ENCODE measurements at regions not wholly inside any gene's neighbourhood (a gene's known extent, or its start where the extent isn't known, plus 50 kb on each side); places are given as distances from the start of the nearest gene placed in this dataset.

DNA sequence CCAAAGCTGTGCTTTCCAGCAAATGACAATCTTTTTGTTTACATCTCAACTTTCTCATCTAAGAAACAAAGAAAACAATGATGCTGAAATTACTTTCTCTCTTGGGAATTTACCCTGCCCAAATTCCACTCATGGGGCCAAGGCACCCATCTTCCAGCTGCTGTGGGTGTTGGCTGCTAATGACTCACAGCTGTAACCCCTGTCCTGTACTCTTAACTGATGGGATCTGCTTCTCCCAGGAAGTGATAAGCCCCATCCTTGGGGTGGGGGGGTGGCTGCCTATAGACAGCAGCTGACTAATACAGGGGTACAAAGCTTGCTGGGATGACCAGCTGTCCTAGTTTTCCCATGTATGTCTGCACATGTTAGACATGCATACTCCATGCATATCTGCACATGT, 938.6 kb downstream of the C6orf118 start:
- TF ChIP-seq POLR2AphosphoS5 (IDR thresholded peaks at IDR 0.05; ENCODE audit: low read depth, low read length) (no peak), SIN3A (IDR thresholded peaks at IDR 0.05; ENCODE audit: borderline replicate concordance, insufficient read depth, low read length) (no peak), FOXP2 (optimal IDR thresholded peaks at IDR 0.05; ENCODE audit: borderline replicate concordance, extremely low read depth, extremely low read length, insufficient read depth) (no peak), TAF1 (IDR thresholded peaks at IDR 0.05; ENCODE audit: borderline replicate concordance, insufficient read depth, low read length) (no peak)
- TF ChIP-seq, protein P1, sequence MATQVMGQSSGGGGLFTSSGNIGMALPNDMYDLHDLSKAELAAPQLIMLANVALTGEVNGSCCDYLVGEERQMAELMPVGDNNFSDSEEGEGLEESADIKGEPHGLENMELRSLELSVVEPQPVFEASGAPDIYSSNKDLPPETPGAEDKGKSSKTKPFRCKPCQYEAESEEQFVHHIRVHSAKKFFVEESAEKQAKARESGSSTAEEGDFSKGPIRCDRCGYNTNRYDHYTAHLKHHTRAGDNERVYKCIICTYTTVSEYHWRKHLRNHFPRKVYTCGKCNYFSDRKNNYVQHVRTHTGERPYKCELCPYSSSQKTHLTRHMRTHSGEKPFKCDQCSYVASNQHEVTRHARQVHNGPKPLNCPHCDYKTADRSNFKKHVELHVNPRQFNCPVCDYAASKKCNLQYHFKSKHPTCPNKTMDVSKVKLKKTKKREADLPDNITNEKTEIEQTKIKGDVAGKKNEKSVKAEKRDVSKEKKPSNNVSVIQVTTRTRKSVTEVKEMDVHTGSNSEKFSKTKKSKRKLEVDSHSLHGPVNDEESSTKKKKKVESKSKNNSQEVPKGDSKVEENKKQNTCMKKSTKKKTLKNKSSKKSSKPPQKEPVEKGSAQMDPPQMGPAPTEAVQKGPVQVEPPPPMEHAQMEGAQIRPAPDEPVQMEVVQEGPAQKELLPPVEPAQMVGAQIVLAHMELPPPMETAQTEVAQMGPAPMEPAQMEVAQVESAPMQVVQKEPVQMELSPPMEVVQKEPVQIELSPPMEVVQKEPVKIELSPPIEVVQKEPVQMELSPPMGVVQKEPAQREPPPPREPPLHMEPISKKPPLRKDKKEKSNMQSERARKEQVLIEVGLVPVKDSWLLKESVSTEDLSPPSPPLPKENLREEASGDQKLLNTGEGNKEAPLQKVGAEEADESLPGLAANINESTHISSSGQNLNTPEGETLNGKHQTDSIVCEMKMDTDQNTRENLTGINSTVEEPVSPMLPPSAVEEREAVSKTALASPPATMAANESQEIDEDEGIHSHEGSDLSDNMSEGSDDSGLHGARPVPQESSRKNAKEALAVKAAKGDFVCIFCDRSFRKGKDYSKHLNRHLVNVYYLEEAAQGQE (IDR thresholded peaks at IDR 0.05; ENCODE audit: insufficient read depth in 1 of 2, low read depth in 2 of 2, low read length in 2 of 2), result no peak

DNA sequence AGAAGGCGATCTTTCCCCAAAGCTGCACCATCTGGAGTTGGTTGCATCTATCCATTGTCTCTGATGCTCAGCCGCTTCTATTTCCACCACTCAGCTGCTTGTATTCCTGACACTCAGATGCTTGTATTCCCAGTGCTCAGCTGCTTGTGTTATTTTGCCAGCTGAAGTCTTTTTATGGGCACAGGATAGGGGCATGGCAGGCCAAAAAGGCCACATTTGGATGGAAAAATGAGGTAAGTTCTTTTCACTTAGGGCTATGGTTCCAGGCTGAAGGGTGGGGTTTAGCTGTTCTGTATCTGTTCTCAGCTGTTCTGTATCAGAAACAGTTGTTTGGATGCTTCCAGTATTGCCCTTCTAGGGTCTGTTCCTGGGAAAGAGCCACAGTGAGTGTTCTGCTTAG, 944.9 kb downstream of the QKI start:
- TF ChIP-seq, protein P1 (IDR thresholded peaks at IDR 0.05; ENCODE audit: insufficient read depth in 1 of 2, low read depth in 2 of 2, low read length in 2 of 2), result no peak
- TF ChIP-seq TAF1 (IDR thresholded peaks at IDR 0.05; ENCODE audit: borderline replicate concordance, insufficient read depth, low read length) (no peak), FOXP2 (optimal IDR thresholded peaks at IDR 0.05; ENCODE audit: borderline replicate concordance, extremely low read depth, extremely low read length, insufficient read depth) (no peak), SIN3A (IDR thresholded peaks at IDR 0.05; ENCODE audit: borderline replicate concordance, insufficient read depth, low read length) (no peak), POLR2AphosphoS5 (IDR thresholded peaks at IDR 0.05; ENCODE audit: low read depth, low read length) (no peak)

DNA sequence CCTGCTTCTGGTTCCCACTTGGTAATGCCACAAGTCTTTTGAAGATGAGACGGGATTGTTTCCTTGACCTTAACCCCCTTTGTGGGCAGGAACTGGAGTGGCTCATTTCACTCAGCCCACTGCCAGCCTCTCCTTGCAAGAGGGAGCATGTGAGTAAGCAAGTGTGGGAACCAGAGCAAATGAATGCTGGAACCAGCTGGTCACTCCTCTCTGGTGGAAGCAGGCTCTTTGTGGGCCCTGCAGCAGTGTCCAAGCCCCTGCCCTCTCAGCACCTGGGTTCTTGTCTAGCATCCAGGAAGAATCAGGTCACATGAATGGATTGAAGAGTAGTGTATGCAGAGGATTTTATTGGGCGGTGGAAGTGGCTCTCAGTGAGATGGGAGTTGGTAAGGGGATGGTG, 944.5 kb downstream of the QKI start:
- TF ChIP-seq POLR2AphosphoS5 (IDR thresholded peaks at IDR 0.05; ENCODE audit: low read depth, low read length), result no peak

DNA sequence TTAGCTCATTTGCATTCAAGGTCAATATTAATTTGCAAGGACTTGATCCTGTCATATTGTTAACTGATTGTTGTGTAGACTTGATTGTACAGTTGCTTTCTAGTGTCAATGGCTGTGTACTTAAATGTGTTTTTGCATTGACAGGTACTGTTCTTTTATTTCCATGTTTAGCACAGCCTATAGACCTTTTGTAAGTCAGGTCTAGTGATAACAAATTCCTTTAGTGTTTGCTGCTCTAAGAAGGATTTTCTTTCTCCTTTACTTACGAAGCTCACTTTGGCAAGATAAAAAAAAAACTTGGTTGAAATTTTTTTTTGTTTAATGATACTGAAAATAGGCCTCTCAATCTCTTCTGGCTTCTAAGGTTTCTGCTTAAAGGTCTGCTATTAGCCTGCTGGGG, 942.3 kb downstream of the QKI start:
- TF ChIP-seq POLR2AphosphoS5 (IDR thresholded peaks at IDR 0.05; ENCODE audit: low read depth, low read length) (no peak), FOXP2 (optimal IDR thresholded peaks at IDR 0.05; ENCODE audit: borderline replicate concordance, extremely low read depth, extremely low read length, insufficient read depth) (no peak), SIN3A (IDR thresholded peaks at IDR 0.05; ENCODE audit: borderline replicate concordance, insufficient read depth, low read length) (no peak), TAF1 (IDR thresholded peaks at IDR 0.05; ENCODE audit: borderline replicate concordance, insufficient read depth, low read length) (no peak)
- TF ChIP-seq, protein P1 (IDR thresholded peaks at IDR 0.05; ENCODE audit: insufficient read depth in 1 of 2, low read depth in 2 of 2, low read length in 2 of 2), result no peak

DNA sequence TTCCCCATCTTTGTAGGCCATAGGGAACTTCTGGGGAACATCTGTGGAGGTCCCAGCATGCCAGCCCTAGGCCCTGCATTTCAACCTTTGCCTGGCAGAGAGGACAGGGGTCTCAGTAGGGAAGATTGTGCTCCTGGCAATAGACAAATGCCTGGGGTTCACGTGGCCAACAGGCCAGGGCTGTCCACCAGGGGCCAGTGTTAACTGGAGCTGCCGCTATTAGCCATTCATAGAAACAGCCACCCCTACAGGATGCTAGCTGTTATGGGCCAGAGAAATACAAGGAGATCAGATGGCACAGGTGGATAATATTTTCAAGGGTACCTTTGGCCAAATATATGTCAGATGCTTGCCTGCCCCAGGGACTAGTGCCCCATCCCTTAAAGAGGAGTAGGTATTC, 932.9 kb downstream of the QKI start:
- TF ChIP-seq POLR2AphosphoS5 (IDR thresholded peaks at IDR 0.05; ENCODE audit: low read depth, low read length) (no peak), SIN3A (IDR thresholded peaks at IDR 0.05; ENCODE audit: borderline replicate concordance, insufficient read depth, low read length) (no peak), FOXP2 (optimal IDR thresholded peaks at IDR 0.05; ENCODE audit: borderline replicate concordance, extremely low read depth, extremely low read length, insufficient read depth) (no peak), TAF1 (IDR thresholded peaks at IDR 0.05; ENCODE audit: borderline replicate concordance, insufficient read depth, low read length) (no peak)
- TF ChIP-seq, protein P1 (IDR thresholded peaks at IDR 0.05; ENCODE audit: insufficient read depth in 1 of 2, low read depth in 2 of 2, low read length in 2 of 2), result no peak
